H9 (cell line): ENCODE measurements at regions not wholly inside any gene's neighbourhood (a gene's known extent, or its start where the extent isn't known, plus 50 kb on each side); places are given as distances from the start of the nearest gene placed in this dataset.

Experiments
- DNase-seq: peaks from one replicate; pipeline ENCODE4 v3.0.0-alpha.2; 2017
- H2AFZ ChIP-seq: one replicate; pipeline ENCODE4 v1.6.1; 2013; ENCODE audit warnings: mild to moderate bottlenecking, low read length, control low read depth, moderate library complexity
- H2AK5ac ChIP-seq: 2 replicates; pipeline ENCODE4 v1.6.1; 2013; ENCODE audit warnings: low read length, control low read depth, mixed read lengths; ENCODE audit not compliant: insufficient read length
- H2BK120ac ChIP-seq: one replicate; pipeline ENCODE4 v1.6.1; 2013; ENCODE audit warnings: low read depth, mild to moderate bottlenecking, low read length, control low read depth, inconsistent platforms; ENCODE audit not compliant: poor library complexity, severe bottlenecking
- H2BK12ac ChIP-seq: 2 replicates; pipeline ENCODE4 v1.6.1; 2013; ENCODE audit warnings: low read length, control low read depth, mixed read lengths, low read depth; ENCODE audit not compliant: insufficient read length
- H2BK15ac ChIP-seq: 2 replicates; pipeline ENCODE4 v1.6.1; 2013; ENCODE audit warnings: low read depth, low read length, control low read depth
- H2BK20ac ChIP-seq: one replicate; pipeline ENCODE4 v1.6.1; 2013; ENCODE audit warnings: low read depth, mild to moderate bottlenecking, low read length, control low read depth, inconsistent platforms; ENCODE audit not compliant: poor library complexity, severe bottlenecking
- H2BK5ac ChIP-seq: 2 replicates; pipeline ENCODE4 v1.6.1; 2013; ENCODE audit warnings: low read length, control low read depth, mixed read lengths; ENCODE audit not compliant: insufficient read length
- H3K14ac ChIP-seq: 2 replicates; pipeline ENCODE4 v1.6.1; 2013; ENCODE audit warnings: low read length, control low read depth; ENCODE audit not compliant: insufficient read depth
- H3K18ac ChIP-seq: 2 replicates; pipeline ENCODE4 v1.6.1; 2013; ENCODE audit warnings: low read depth, mild to moderate bottlenecking, mixed read lengths, low read length, control low read depth; ENCODE audit not compliant: insufficient read length
- H3K23ac ChIP-seq: 2 replicates; pipeline ENCODE4 v1.6.1; 2013; ENCODE audit warnings: low read length, control low read depth, mixed read lengths, low read depth; ENCODE audit not compliant: insufficient read length
- H3K23me2 ChIP-seq: 2 replicates; pipeline ENCODE4 v1.6.1; 2013; ENCODE audit warnings: low read depth, mild to moderate bottlenecking, mixed read lengths, low read length, control low read depth; ENCODE audit not compliant: insufficient read length, poor library complexity, severe bottlenecking
- H3K27ac ChIP-seq: 2 replicates; pipeline ENCODE4 v1.5.1; 2013; ENCODE audit warnings: low read length, control low read depth, mixed read lengths, low read depth; ENCODE audit not compliant: insufficient read length
- H3K27me3 ChIP-seq: 2 replicates; pipeline ENCODE4 v1.6.1; 2013; ENCODE audit warnings: low read length, control low read depth, inconsistent platforms; ENCODE audit not compliant: insufficient read depth
- H3K4ac ChIP-seq: 2 replicates; pipeline ENCODE4 v1.6.1; 2013; ENCODE audit warnings: low read depth, mild to moderate bottlenecking, control low read depth, inconsistent platforms, low read length, moderate library complexity
- H3K4me1 ChIP-seq: 2 replicates; pipeline ENCODE4 v1.6.1; 2013; ENCODE audit warnings: low read length, control low read depth, inconsistent platforms; ENCODE audit not compliant: insufficient read depth
- H3K4me2 ChIP-seq: 2 replicates; pipeline ENCODE4 v1.6.1; 2013; ENCODE audit warnings: low read length, control low read depth, mixed read lengths; ENCODE audit not compliant: insufficient read length, insufficient read depth
- H3K56ac ChIP-seq: 2 replicates; pipeline ENCODE4 v1.6.1; 2013; ENCODE audit warnings: low read depth, mild to moderate bottlenecking, mixed read lengths, low read length, control low read depth; ENCODE audit not compliant: insufficient read length
- H3K79me1 ChIP-seq: 2 replicates; pipeline ENCODE4 v1.6.1; 2013; ENCODE audit warnings: low read depth, mild to moderate bottlenecking, moderate library complexity, low read length, control low read depth, inconsistent platforms; ENCODE audit not compliant: insufficient read depth, poor library complexity, severe bottlenecking
- H3K79me2 ChIP-seq: 2 replicates; pipeline ENCODE4 v1.6.1; 2013; ENCODE audit warnings: low read length, control low read depth, inconsistent platforms; ENCODE audit not compliant: insufficient read depth
- H3K9ac ChIP-seq: 2 replicates; pipeline ENCODE4 v1.6.1; 2013; ENCODE audit warnings: low read length, control low read depth, mixed read lengths; ENCODE audit not compliant: insufficient read length; ENCODE audit errors: extremely low read depth
- H3K9me3 ChIP-seq: one replicate; pipeline ENCODE4 v1.6.1; 2013; ENCODE audit warnings: low read depth, low read length, inconsistent platforms; ENCODE audit not compliant: control insufficient read depth
- H3T11ph ChIP-seq: one replicate; pipeline ENCODE4 v1.6.1; 2013; ENCODE audit warnings: mild to moderate bottlenecking, low read length, control low read depth, inconsistent platforms
- H4K20me1 ChIP-seq: one replicate; pipeline ENCODE4 v1.6.1; 2013; ENCODE audit not compliant: control insufficient read depth, insufficient read length, insufficient read depth
- H4K5ac ChIP-seq: 2 replicates; pipeline ENCODE4 v1.6.1; 2013; ENCODE audit warnings: low read depth, mild to moderate bottlenecking, mixed read lengths, low read length, control low read depth; ENCODE audit not compliant: insufficient read length
- H4K8ac ChIP-seq: replicated peaks from 2 replicates; pipeline ENCODE4 v1.6.1; 2013; ENCODE audit warnings: low read length, control low read depth, mixed read lengths, low read depth; ENCODE audit not compliant: insufficient read length
- H4K91ac ChIP-seq: 2 replicates; pipeline ENCODE4 v1.6.1; 2013; ENCODE audit warnings: low read depth, mild to moderate bottlenecking, moderate library complexity, mixed read lengths, low read length, control low read depth; ENCODE audit not compliant: insufficient read length
- H3K27ac Mint-ChIP-seq, 3 experiments: 2 replicates in 2 of 3; 3 replicates in 1 of 3; pipeline ENCODE4 v1.8.0; 2020 to 2021; ENCODE audit warnings: mixed read lengths in 3 of 3, mild to moderate bottlenecking in 1 of 3, moderate library complexity in 1 of 3
- H3K27me3 Mint-ChIP-seq: 2 replicates; pipeline ENCODE4 v1.8.0; 2021; ENCODE audit warnings: low read depth, mild to moderate bottlenecking, moderate library complexity, mixed read lengths
- H3K36me3 Mint-ChIP-seq, 3 experiments: 2 replicates in 2 of 3; 3 replicates in 1 of 3; pipeline ENCODE4 v1.8.0; 2020 to 2021; ENCODE audit warnings: low read depth in 3 of 3, mixed read lengths in 3 of 3; ENCODE audit not compliant: insufficient read depth in 1 of 3
- H3K4me1 Mint-ChIP-seq, 2 experiments: 2 replicates each; pipeline ENCODE4 v1.8.0; 2020; ENCODE audit warnings: mixed read lengths in 2 of 2
- H3K4me3 Mint-ChIP-seq, 2 experiments: 2 replicates in 1 of 2; 3 replicates in 1 of 2; pipeline ENCODE4 v1.8.0; 2020 to 2021; ENCODE audit warnings: mild to moderate bottlenecking in 2 of 2, mixed read lengths in 2 of 2, moderate library complexity in 1 of 2
- H3K9me3 Mint-ChIP-seq, 2 experiments: 2 replicates in 1 of 2; 3 replicates in 1 of 2; pipeline ENCODE4 v1.8.0; 2020; ENCODE audit warnings: mild to moderate bottlenecking in 2 of 2, mixed read lengths in 2 of 2, moderate library complexity in 1 of 2
- CTCF ChIP-seq: fragments of 200-600 bp; sonication (generic); conservative IDR thresholded peaks from 3 replicates; pipeline ENCODE4 v1.8.0; 2021; ENCODE audit warnings: antibody characterized with exemption, mild to moderate bottlenecking
- WGBS: extraction: QIAGEN DNeasy Blood & Tissue Kit; methylation state at CpG from one replicate; pipeline ENCODE4 v1.1.7; 2013; ENCODE audit warnings: missing lambda C conversion rate, low lambda C conversion rate, mixed read lengths; ENCODE audit not compliant: insufficient read length; ENCODE audit errors: extremely low coverage; 5-methylcytosine and 5-hydroxymethylcytosine counted together

DNA sequence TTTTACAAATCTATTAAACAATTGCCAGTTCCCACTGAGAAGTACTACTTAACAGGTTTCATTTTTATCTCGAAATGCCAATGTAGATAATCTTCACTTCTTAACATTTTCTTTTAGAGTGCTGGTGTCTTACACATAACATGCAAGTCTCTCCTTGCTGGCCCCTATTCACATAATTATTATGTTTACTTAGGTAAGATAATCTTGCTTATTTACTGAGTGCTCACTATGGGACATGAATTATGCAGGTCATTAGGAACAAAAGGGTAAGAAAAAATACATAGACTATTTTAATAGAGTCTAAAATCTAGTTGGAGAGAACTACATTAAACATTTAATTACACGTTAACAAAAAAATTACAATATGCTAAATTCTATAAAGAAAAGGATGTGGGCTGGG, 328.4 kb downstream of the PRR16 start:
- H3K23me2 ChIP-seq, result no peaks in the 10 kb centered on the region
- no peaks in the 10 kb centered on the region for H3K9me3 ChIP-seq
- no peak for DNase-seq
- H3K23ac ChIP-seq, result no peak overlapping the region
- no peak overlapping the region for H3K56ac ChIP-seq
- no peak overlapping the region for H2BK12ac ChIP-seq
- H3K27ac ChIP-seq, result no peak overlapping the region
- no peak overlapping the region for H3T11ph ChIP-seq
- no peak overlapping the region for H3K4me3 Mint-ChIP-seq
- no peak overlapping the region for H3K18ac ChIP-seq
- H2BK120ac ChIP-seq, result no peak overlapping the region
- no peaks in the 10 kb centered on the region for H3K27me3 Mint-ChIP-seq
- H2AFZ ChIP-seq, result no peak overlapping the region
- H4K5ac ChIP-seq, result no peak overlapping the region
- no peak overlapping the region for H3K27ac Mint-ChIP-seq
- no peaks in the 10 kb centered on the region for H3K4me1 ChIP-seq
- no peak overlapping the region for H2BK5ac ChIP-seq
- H3K36me3 Mint-ChIP-seq, result no peaks in the 10 kb centered on the region; a peak in 1 of 7 replicates
- no peak overlapping the region for H4K91ac ChIP-seq
- H4K20me1 ChIP-seq, result no peaks in the 10 kb centered on the region
- H3K4ac ChIP-seq, result no peak overlapping the region
- H3K9ac ChIP-seq, result no peak overlapping the region
- H3K9me3 Mint-ChIP-seq, result no peaks in the 10 kb centered on the region
- H2AK5ac ChIP-seq, result no peak overlapping the region
- no peaks in the 10 kb centered on the region for H3K79me2 ChIP-seq
- no peak overlapping the region for H2BK15ac ChIP-seq
- no peak overlapping the region for H2BK20ac ChIP-seq
- H3K27me3 ChIP-seq, result no peaks in the 10 kb centered on the region
- H3K79me1 ChIP-seq, result no peaks in the 10 kb centered on the region
- no peak overlapping the region for H3K14ac ChIP-seq
- TF ChIP-seq CTCF, result no peak
- no peak overlapping the region for H4K8ac ChIP-seq
- no CpG with 5 or more reads among the region's 2 CpGs for whole genome bisulfite sequencing
- H3K4me1 Mint-ChIP-seq, result peaks cover 0 to 3% of the 10 kb centered on the region in 2 experiments; a peak in 1 of 4 replicates
- H3K4me2 ChIP-seq, result no peak overlapping the region
